Epithelial cell of esophagus (primary cell): ENCODE measurements at regions not wholly inside any gene's neighbourhood (a gene's known extent, or its start where the extent isn't known, plus 50 kb on each side); places are given as distances from the start of the nearest gene placed in this dataset.

Source experiments
- DNase-seq: peaks from one replicate; pipeline ENCODE4 v3.0.0; 2010; ENCODE audit warnings: low read depth
- H3K4me3 ChIP-seq: 2 replicates; pipeline ENCODE4 v1.5.1; 2011; ENCODE audit warnings: mild to moderate bottlenecking, low read length, control low read depth
- CTCF ChIP-seq: IDR thresholded peaks from 2 replicates; pipeline ENCODE4 v1.5.1; 2011; ENCODE audit warnings: low read depth, mild to moderate bottlenecking, low read length, control low read depth, inconsistent platforms; ENCODE audit not compliant: insufficient read depth; ENCODE audit errors: missing control alignments

DNA sequence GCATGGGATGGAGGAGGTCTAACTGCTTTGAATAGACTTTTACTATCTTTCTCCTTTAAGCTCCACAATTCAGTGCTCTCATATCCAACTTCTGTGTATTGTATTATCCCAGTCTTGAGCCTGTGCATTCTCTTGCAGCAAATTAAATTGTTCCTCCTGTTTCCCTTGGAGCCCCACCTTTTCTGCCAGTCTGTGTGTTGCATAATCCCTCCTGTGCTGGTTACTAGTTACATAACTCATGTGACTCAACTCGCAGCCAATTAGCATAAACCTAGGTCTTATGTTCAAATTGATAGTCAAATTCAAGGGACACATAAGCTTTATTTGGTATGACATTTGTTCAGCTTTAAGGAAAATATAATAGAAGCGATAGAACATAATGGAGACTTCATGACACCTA, 1863.5 kb downstream of the MRPL39 start:
- peak; percentile 0 for DNase-seq
- H3K4me3 ChIP-seq = no peak overlapping the region
- no peak for TF ChIP-seq CTCF

DNA sequence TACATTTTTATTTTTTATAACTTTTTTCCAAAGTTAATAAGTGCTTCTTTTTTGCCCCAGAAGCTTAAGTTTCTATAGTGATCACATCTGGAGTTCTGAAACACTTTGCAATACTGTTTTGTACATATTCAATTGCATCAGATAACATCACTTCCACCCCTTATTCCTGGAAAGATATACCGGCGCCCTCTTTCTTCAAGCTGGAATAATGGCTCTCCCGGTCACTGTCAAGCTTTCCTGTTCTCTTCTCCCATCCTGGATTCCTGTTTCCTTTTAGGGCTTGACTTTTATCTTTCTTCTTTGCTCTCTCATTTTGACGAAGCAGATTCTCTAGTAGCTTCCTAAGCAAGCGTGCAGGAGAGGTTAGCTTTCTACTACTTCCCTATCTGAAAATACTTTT, 1866.8 kb downstream of the MRPL39 start:
- no peak overlapping the region for H3K4me3 ChIP-seq
- no peak for DNase-seq
- TF ChIP-seq CTCF = no peak

DNA sequence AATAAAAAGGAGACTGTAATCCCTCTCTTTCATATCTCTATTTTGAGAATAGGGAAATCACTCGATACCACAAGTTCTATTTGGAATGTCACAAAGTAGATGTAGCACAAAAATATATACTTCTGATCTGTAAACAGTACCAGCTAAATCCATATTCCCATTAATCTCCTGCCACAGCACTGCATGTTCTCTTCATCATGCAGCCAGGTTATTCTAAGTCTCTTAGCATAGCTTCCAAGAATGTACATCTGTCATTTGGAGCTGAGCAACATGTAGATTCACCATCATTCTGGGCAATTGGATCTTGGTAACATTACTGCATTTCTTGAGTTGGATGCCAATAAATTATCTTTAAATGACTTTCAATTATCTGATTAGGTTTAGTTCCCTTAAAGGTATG, 1874.5 kb downstream of the MRPL39 start:
- TF ChIP-seq CTCF = no peak
- no peak for DNase-seq
- no peak overlapping the region for H3K4me3 ChIP-seq

GRCh38 chr21:23729331-23729730, 1878.0 kb downstream of the MRPL39 start:
- TF ChIP-seq CTCF = no peak

DNA sequence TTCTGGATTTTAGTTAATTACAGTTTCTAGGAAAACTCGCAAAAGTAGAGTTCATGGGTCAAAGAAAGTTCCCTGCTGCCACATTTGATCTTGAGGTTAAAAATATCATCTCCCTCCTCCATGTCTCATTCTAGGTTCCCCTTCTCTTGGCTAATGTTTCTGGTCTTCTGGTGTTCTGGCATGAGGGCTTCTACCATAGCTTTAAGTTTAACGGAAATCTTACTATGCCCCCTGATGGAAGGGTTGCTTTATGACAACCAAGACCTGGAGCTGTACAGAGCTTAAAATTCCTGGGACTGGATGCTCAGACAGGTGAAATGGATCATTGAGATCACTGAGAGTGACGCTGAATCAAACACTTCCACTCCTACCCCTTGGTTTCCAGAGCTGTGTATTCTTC, 1881.7 kb downstream of the MRPL39 start:
- H3K4me3 ChIP-seq = no peak overlapping the region
- no peak for DNase-seq
- no peak for TF ChIP-seq CTCF

More at GRCh38 chr21:23729331-23729730, 1878.0 kb downstream of the MRPL39 start:
- H3K4me3 ChIP-seq = no peak overlapping the region
- DNase-seq = no peak

- H3K4me3 ChIP-seq = no peak overlapping the region
- no peak for DNase-seq
- no peak for TF ChIP-seq CTCF
Measured at GRCh38 chr21:23718446-23719285, 1888.6 kb downstream of the MRPL39 start.

GRCh38 chr21:23712166-23712565, 1895.1 kb downstream of the MRPL39 start:
- no peak overlapping the region for H3K4me3 ChIP-seq
- no peak for DNase-seq
- no peak for TF ChIP-seq CTCF
